ENCODE measurements at regions not wholly inside any gene's neighbourhood (a gene's known extent, or its start where the extent isn't known, plus 50 kb on each side); places are given as distances from the start of the nearest gene placed in this dataset.
A peak's percentile ranks its signal among the peaks of the same experiment; 100 is the strongest.

DNA sequence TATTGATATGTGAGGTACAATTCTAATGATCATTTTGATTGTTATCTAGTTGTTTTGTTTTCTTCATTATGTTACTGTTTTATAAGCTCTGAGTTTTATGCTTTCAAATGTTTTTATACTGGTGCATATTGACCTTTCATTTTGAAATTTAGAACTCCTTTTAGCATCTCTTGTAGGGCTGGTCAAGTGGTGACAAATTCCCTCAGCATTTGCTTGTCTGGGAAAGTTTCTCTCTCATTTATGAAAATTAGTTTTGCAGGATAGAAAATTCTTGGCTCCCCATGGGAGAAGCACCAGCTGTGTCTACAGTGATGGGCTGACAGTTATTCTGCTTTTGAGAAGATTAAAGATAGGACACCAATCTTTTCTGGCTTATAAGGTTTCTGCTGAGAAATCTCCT is 105.3 kb upstream of the SPRY1 start:
- FAIRE-seq (no peak), ATAC-seq (no peak)
- TF ChIP-seq, protein P1, sequence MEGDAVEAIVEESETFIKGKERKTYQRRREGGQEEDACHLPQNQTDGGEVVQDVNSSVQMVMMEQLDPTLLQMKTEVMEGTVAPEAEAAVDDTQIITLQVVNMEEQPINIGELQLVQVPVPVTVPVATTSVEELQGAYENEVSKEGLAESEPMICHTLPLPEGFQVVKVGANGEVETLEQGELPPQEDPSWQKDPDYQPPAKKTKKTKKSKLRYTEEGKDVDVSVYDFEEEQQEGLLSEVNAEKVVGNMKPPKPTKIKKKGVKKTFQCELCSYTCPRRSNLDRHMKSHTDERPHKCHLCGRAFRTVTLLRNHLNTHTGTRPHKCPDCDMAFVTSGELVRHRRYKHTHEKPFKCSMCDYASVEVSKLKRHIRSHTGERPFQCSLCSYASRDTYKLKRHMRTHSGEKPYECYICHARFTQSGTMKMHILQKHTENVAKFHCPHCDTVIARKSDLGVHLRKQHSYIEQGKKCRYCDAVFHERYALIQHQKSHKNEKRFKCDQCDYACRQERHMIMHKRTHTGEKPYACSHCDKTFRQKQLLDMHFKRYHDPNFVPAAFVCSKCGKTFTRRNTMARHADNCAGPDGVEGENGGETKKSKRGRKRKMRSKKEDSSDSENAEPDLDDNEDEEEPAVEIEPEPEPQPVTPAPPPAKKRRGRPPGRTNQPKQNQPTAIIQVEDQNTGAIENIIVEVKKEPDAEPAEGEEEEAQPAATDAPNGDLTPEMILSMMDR (IDR thresholded peaks at IDR 0.05): no peak

DNA sequence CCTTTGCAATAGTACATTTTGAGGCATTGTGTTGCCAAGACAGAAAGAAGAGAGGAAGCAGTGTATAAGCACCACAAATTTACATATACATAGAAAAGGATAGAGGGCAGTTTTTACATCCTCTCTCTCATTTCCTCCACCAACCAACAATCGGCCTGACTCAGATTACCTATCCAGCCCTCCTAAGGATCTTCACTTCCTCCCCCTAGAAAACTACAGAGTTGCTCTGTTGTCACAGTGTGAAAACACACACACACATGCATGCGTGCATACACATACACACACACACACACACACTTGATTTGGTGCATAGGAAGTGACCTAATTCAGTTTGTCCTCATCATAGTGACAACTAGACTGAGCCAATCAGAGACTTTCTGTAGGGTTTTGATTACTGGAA is 98.8 kb upstream of the SPRY1 start:
- no peak for DNase-seq
- Histone ChIP-seq H3K27ac (no peak overlapping the region), H3K4me3 (no peak overlapping the region), H3K9me3 (no peaks in the 10 kb centered on the region), H3K36me3 (no peaks in the 10 kb centered on the region), H3K27me3 (no peaks in the 10 kb centered on the region), H3K4me1 (no peaks in the 10 kb centered on the region)
- TF ChIP-seq, protein P1 (IDR thresholded peaks at IDR 0.05): no peak
- no peak for ATAC-seq
- intact Hi-C loops (cut with DNase I): no loop called here
- no peak for FAIRE-seq
- 88 to 96% methylated on average over 2 of the region's 2 CpGs for WGBS, 2 donors

More for the DNA sequence above, 105.3 kb upstream of the SPRY1 start:
- no peaks in the 10 kb centered on the region for H3K4me1 ChIP-seq
- no peaks in the 10 kb centered on the region for H3K9me3 ChIP-seq
- no peak for DNase-seq
- H3K27me3 ChIP-seq: no peaks in the 10 kb centered on the region
- intact Hi-C loops (cut with DNase I): no loop called here
- H3K4me3 ChIP-seq: no peak overlapping the region
- no peaks in the 10 kb centered on the region for H3K36me3 ChIP-seq
- no peak overlapping the region for H3K27ac ChIP-seq

DNA sequence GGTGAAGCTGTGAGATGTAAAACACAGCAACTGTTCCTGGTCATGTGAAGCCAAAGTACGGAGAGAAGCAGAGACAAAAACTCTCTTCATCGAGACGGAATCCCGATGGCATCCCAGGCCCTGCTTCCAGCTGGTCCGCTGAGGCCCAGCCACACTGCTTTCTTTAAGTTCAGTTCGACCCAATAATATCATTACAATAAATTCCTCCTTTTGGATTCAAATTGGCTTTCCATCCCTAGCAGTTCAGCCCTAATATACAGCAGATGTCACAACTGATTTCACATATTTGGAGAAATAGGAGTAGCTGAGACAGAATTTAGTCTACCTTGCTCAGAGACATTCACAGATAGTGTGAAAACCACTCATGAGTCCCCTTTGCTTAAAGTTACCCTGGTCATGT is 98.3 kb upstream of the SPRY1 start:
- WGBS, 2 donors: 94 to 96% methylated on average over 6 of the region's 6 CpGs
- TF ChIP-seq, protein P1 (IDR thresholded peaks at IDR 0.05): no peak
- H3K9me3 ChIP-seq: no peaks in the 10 kb centered on the region
- H3K4me1 ChIP-seq: no peaks in the 10 kb centered on the region
- no peak overlapping the region for H3K4me3 ChIP-seq
- no peaks in the 10 kb centered on the region for H3K36me3 ChIP-seq
- no peak overlapping the region for H3K27ac ChIP-seq
- ATAC-seq: no peak
- H3K27me3 ChIP-seq: no peaks in the 10 kb centered on the region
- no peak for DNase-seq
- no peak for FAIRE-seq
- intact Hi-C loops (cut with DNase I): no loop called here

DNA sequence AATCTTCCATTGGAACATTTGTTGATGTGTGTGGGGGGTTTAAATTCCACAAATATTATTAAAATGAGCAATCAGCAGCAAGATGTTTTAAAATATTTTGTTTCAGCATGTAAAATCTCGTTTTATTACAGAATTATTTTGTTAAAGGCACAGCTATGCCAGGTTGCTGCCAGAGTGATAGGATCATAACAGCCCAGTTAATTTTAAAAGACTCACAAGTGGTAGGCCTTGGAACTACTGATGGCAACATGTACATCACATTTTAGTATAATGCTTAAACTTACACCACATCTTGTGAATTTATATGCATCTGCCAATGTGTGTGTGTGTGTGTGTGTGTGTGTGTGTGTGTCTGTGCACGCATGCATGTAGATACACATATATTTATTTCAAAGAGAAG is 97.8 kb upstream of the SPRY1 start:
- WGBS, 2 donors: 65 to 76% methylated on average over 2 of the region's 2 CpGs
- DNase-seq (no peak), FAIRE-seq (no peak), ATAC-seq (no peak)
- Histone ChIP-seq H3K4me3 (no peak overlapping the region), H3K27me3 (no peaks in the 10 kb centered on the region), H3K27ac (no peak overlapping the region), H3K9me3 (no peaks in the 10 kb centered on the region), H3K36me3 (no peaks in the 10 kb centered on the region), H3K4me1 (no peaks in the 10 kb centered on the region)
- TF ChIP-seq, protein P1 (IDR thresholded peaks at IDR 0.05): no peak
- intact Hi-C loops (cut with DNase I): no loop called here

DNA sequence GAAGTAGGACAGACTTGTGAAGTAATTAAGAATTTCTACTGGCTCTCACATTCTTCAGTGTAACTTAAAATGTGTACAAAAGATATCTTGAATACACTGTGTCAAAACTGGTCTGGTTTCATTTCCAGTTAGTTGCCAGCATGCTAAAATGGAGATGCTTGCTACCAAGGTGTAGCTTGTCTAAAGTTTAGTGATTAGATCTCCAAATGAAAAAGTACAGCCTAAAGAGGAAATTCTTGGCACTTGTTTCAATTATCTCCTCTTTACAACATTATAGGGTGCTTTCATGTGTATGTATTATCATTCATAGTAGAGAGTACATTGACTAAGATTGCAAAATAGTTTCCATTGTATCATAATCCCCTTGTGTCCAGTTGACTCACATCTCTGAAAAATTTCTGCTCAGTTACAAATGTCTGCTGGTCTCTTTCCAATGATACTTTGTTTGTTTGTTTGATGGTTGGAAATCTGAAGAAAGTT is 97.3 kb upstream of the SPRY1 start:
- DNase-seq (no peak), ATAC-seq (peak in 2 of 4 donors; percentile 21 to 59), FAIRE-seq (no peak)
- TF ChIP-seq, protein P1 (IDR thresholded peaks at IDR 0.05): no peak
- Histone ChIP-seq H3K27ac (no peak overlapping the region), H3K9me3 (no peaks in the 10 kb centered on the region), H3K4me3 (no peak overlapping the region), H3K27me3 (no peaks in the 10 kb centered on the region), H3K4me1 (no peaks in the 10 kb centered on the region), H3K36me3 (no peaks in the 10 kb centered on the region)
- intact Hi-C loops (cut with DNase I): no loop called here

All from pancreas (tissue), 10 donors.